Stimulated activated CD4-positive, alpha-beta T cell treated with anti-CD3 and anti-CD28 coated beads, Interleukin-15, amount 100 ng/mL, for 48 hours (primary cell): ENCODE measurements at regions not wholly inside any gene's neighbourhood (a gene's known extent, or its start where the extent isn't known, plus 50 kb on each side); places are given as distances from the start of the nearest gene placed in this dataset.
"Not testable (repeated sequence)": the region's sequence is repeated elsewhere in the genome, so short reads cannot be mapped to it uniquely, and the experiment has no call there.

ENCODE experiments used
- DNase-seq, 2 donors: peaks; one replicate each; pipeline ENCODE4 v3.0.0-alpha.2; 2020; ENCODE audit warnings: low read depth in 2 of 2

- DNase-seq, result no peak
These were observed 658.2 kb downstream of the TDRD15 start for GRCh38 chr2:21781962-21782361.

- no peak for DNase-seq
These were observed 659.1 kb downstream of the TDRD15 start for GRCh38 chr2:21782866-21783265.

- DNase-seq, result no peak
These were observed 664.2 kb downstream of the TDRD15 start for GRCh38 chr2:21787941-21788340.

- DNase-seq, result not testable (repeated sequence)
These were observed 666.5 kb downstream of the TDRD15 start for GRCh38 chr2:21790311-21790710.

- DNase-seq, result no peak
These were observed 668.8 kb downstream of the TDRD15 start for GRCh38 chr2:21792571-21792970.

- DNase-seq, result no peak
These were observed 669.7 kb downstream of the TDRD15 start for GRCh38 chr2:21793461-21793860.

- no peak for DNase-seq
These were observed 670.8 kb downstream of the TDRD15 start for GRCh38 chr2:21794611-21795010.

GRCh38 chr2:21800356-21800755 is 676.6 kb downstream of the TDRD15 start:
- DNase-seq, result no peak

GRCh38 chr2:21803550-21803949 is 679.8 kb downstream of the TDRD15 start:
- DNase-seq, result no peak

- no peak for DNase-seq
These were observed 680.4 kb downstream of the TDRD15 start for GRCh38 chr2:21804151-21804550.

- DNase-seq, result no peak
These were observed 687.8 kb downstream of the TDRD15 start for GRCh38 chr2:21811541-21811940.

- no peak for DNase-seq
These were observed 689.0 kb downstream of the TDRD15 start for GRCh38 chr2:21812766-21813165.

- DNase-seq, result no peak
These were observed 690.9 kb downstream of the TDRD15 start for GRCh38 chr2:21814588-21815149.

GRCh38 chr2:21818212-21818795 is 694.5 kb downstream of the TDRD15 start:
- DNase-seq, result no peak

GRCh38 chr2:21819454-21819853 is 695.7 kb downstream of the TDRD15 start:
- DNase-seq, result no peak

- DNase-seq, result no peak
These were observed 696.5 kb downstream of the TDRD15 start for GRCh38 chr2:21820271-21820670.

- no peak for DNase-seq
These were observed 698.0 kb downstream of the TDRD15 start for GRCh38 chr2:21821672-21822227.

- DNase-seq, result no peak
These were observed 698.7 kb downstream of the TDRD15 start for GRCh38 chr2:21822505-21822904.

- no peak for DNase-seq
These were observed 710.0 kb downstream of the TDRD15 start for GRCh38 chr2:21833767-21834166.

GRCh38 chr2:21836261-21836660 is 712.5 kb downstream of the TDRD15 start:
- no peak for DNase-seq

GRCh38 chr2:21836719-21837118 is 713.0 kb downstream of the TDRD15 start:
- no peak for DNase-seq

GRCh38 chr2:21837168-21837960 is 713.6 kb downstream of the TDRD15 start:
- DNase-seq, result no peak

GRCh38 chr2:21841341-21841740 is 717.6 kb downstream of the TDRD15 start:
- no peak for DNase-seq
